K562 (cell line): ENCODE measurements at regions not wholly inside any gene's neighbourhood (a gene's known extent, or its start where the extent isn't known, plus 50 kb on each side); places are given as distances from the start of the nearest gene placed in this dataset.

ENCODE experiments used
- ATAC-seq: fragments of 200-7000 bp; cut with Tn5 transposase; 3 replicates; pipeline ENCODE4 v1.9.1; 2020; ENCODE audit warnings: moderate library complexity
- BruUV-seq: library from RNA; stranded (reverse); fragments of 400-500 nt; replicated peaks from 2 replicates; lab custom pipeline; 2021; lab: Mats Ljungman, UMichigan
- CTCF ChIA-PET: fragments of 300-600 bp; formaldehyde crosslinking; extraction: SDS; loops from one replicate; lab custom pipeline; 2021; ENCODE audit warnings: low intra/inter-chr PET ratio; lab: Yijun Ruan, JAX
- POLR2A ChIA-PET: fragments of 300-600, 350-650 bp; sonication (Branson Sonifier 250); formaldehyde crosslinking; extraction: SDS; loops from one replicate; lab custom pipeline; 2021; ENCODE audit warnings: antibody characterized with exemption, inconsistent platforms; lab: Yijun Ruan, JAX
- DNase-seq, 4 experiments: peaks; one replicate each; pipeline versions ENCODE4 v3.0.0 to v3.0.0-alpha.2; 2011 to 2018; ENCODE audit warnings: low spot score in 3 of 4, mixed read lengths in 3 of 4; ENCODE audit errors: extremely low read depth in 1 of 4
- FAIRE-seq: peaks from 2 replicates; lab custom pipeline; 2011; peaks lifted over from hg19 to GRCh38; lab: Jason Lieb, UNC
- H2AFZ ChIP-seq: 2 replicates; pipeline ENCODE4 v1.6.0; 2011; ENCODE audit warnings: low read depth, low read length, control low read depth, inconsistent platforms
- H3K27ac ChIP-seq: fragments of 200-600 bp; 3 replicates; pipeline ENCODE4 v1.8.0; 2011; ENCODE audit warnings: low read depth, mild to moderate bottlenecking, control low read depth, inconsistent platforms, low read length, moderate library complexity, mixed read lengths; ENCODE audit errors: extremely low read depth
- H3K27me3 ChIP-seq, 2 experiments: fragments of 300-600 bp in 1 of 2; 2 replicates in 1 of 2; 3 replicates in 1 of 2; pipeline versions ENCODE4 v1.6.0 to v1.8.0; 2011; ENCODE audit warnings: inconsistent platforms in 2 of 2, low read length in 2 of 2, mild to moderate bottlenecking in 1 of 2, mixed read lengths in 1 of 2, moderate library complexity in 1 of 2; ENCODE audit not compliant: control insufficient read depth in 2 of 2, insufficient read depth in 2 of 2
- H3K36me3 ChIP-seq: fragments of 300-600 bp; 3 replicates; pipeline ENCODE4 v1.8.0; 2011; ENCODE audit warnings: mild to moderate bottlenecking, low read length, inconsistent platforms; ENCODE audit not compliant: control insufficient read depth, insufficient read depth
- H3K4me1 ChIP-seq, 2 experiments: fragments of 200-600 bp in 1 of 2; replicated peaks in 1 of 2; 2 replicates in 1 of 2; 3 replicates in 1 of 2; pipeline versions ENCODE4 v1.5.1 to v1.8.0; 2011; ENCODE audit warnings: inconsistent platforms in 2 of 2, low read length in 2 of 2, mild to moderate bottlenecking in 1 of 2, mixed read lengths in 1 of 2, moderate library complexity in 1 of 2; ENCODE audit not compliant: control insufficient read depth in 2 of 2, insufficient read depth in 2 of 2
- H3K4me2 ChIP-seq: 2 replicates; pipeline ENCODE4 v1.6.1; 2011; ENCODE audit warnings: low read length, control low read depth, inconsistent platforms, mixed read lengths; ENCODE audit not compliant: insufficient read depth
- H3K4me3 ChIP-seq: fragments of 200-600 bp; sonication (generic), shearing (Covaris generic); 2 replicates; pipeline ENCODE4 v1.5.1; 2016; ENCODE audit warnings: control low read depth, inconsistent platforms
- H3K79me2 ChIP-seq: fragments of 200-600 bp; 3 replicates; pipeline ENCODE4 v1.8.0; 2011; ENCODE audit warnings: low read length, inconsistent platforms; ENCODE audit not compliant: control insufficient read depth, insufficient read depth
- H3K9ac ChIP-seq, 2 experiments: 2 replicates each; pipeline versions ENCODE4 v1.6.0 to v1.6.1; 2011; ENCODE audit warnings: low read depth in 2 of 2, low read length in 2 of 2, control low read depth in 1 of 2, inconsistent platforms in 1 of 2, mild to moderate bottlenecking in 1 of 2, mixed read lengths in 1 of 2; ENCODE audit not compliant: insufficient read depth in 1 of 2
- H3K9me1 ChIP-seq: one replicate; pipeline ENCODE4 v1.6.0; 2011; ENCODE audit warnings: inconsistent platforms, mild to moderate bottlenecking, low read length, moderate library complexity; ENCODE audit not compliant: control insufficient read depth, insufficient read depth
- H3K9me3 ChIP-seq: replicated peaks from 2 replicates; pipeline ENCODE4 v1.5.1; 2011; ENCODE audit warnings: low read depth, low read length, inconsistent platforms; ENCODE audit not compliant: control insufficient read depth, insufficient read depth
- H4K20me1 ChIP-seq: replicated peaks from 2 replicates; pipeline ENCODE4 v1.6.1; 2011; ENCODE audit warnings: low read length, inconsistent platforms, mixed read lengths; ENCODE audit not compliant: control insufficient read depth, insufficient read depth
- COPS2 ChIP-seq: fragments of 450-650 bp; conservative IDR thresholded peaks from 2 replicates; pipeline ENCODE4 v1.6.1; 2016; ENCODE audit warnings: mild to moderate bottlenecking, moderate library complexity
- CREB3L1 ChIP-seq: fragments of 450-650 bp; IDR thresholded peaks from 2 replicates; pipeline ENCODE4 v1.6.1; 2014; ENCODE audit warnings: low read depth, mild to moderate bottlenecking, moderate library complexity, borderline replicate concordance
- E2F4 ChIP-seq: sonication (generic); formaldehyde crosslinking; IDR thresholded peaks from 2 replicates; pipeline ENCODE4 v1.8.0; 2022; ENCODE audit warnings: mild to moderate bottlenecking, low read depth, missing genetic modification reagents
- EHMT2 ChIP-seq: fragments of 450-650 bp; IDR thresholded peaks from 2 replicates; pipeline ENCODE4 v1.6.1; 2018; ENCODE audit warnings: antibody characterized with exemption
- FIP1L1 ChIP-seq: fragments of 200-400 bp; formaldehyde crosslinking; IDR thresholded peaks from 2 replicates; pipeline ENCODE4 v1.6.1; 2018; ENCODE audit warnings: mild to moderate bottlenecking, low read depth, low read length; ENCODE audit not compliant: poor library complexity, severe bottlenecking
- FOXP1 ChIP-seq: sonication (generic); formaldehyde crosslinking; IDR thresholded peaks from 2 replicates; pipeline ENCODE4 v1.8.0; 2022; ENCODE audit warnings: mild to moderate bottlenecking, missing genetic modification reagents
- GATAD2A ChIP-seq: fragments of 450-650 bp; IDR thresholded peaks from 2 replicates; pipeline ENCODE4 v1.6.1; 2017
- GTF3C2 ChIP-seq: IDR thresholded peaks from 3 replicates; pipeline ENCODE4 v1.6.1; 2011; ENCODE audit warnings: borderline replicate concordance, mild to moderate bottlenecking, moderate library complexity; ENCODE audit not compliant: insufficient read length; ENCODE audit errors: extremely low read depth
- HMG20A ChIP-seq: fragments of 450-650 bp; formaldehyde crosslinking; conservative IDR thresholded peaks from 2 replicates; pipeline ENCODE4 v1.4.0; 2020; ENCODE audit warnings: mild to moderate bottlenecking, mixed read lengths
- MAZ ChIP-seq, 2 experiments: fragments of 450-650 bp in 1 of 2; sonication (generic) in 1 of 2; formaldehyde crosslinking; IDR thresholded peaks in 1 of 2; conservative IDR thresholded peaks in 1 of 2; 2 replicates each; pipeline versions ENCODE4 v1.4.0 to v1.5.0; 2020; ENCODE audit warnings: mild to moderate bottlenecking in 1 of 2, missing genetic modification reagents in 1 of 2
- MYC ChIP-seq, 2 experiments: fragments of 250-450 bp in 1 of 2; sonication (Bioruptor Pico) in 1 of 2; IDR thresholded peaks; 2 replicates each; pipeline versions ENCODE4 v1.5.1 to v1.6.1; 2012 to 2021; ENCODE audit warnings: low read depth in 2 of 2, borderline replicate concordance in 1 of 2, improper control_type of control experiment in 1 of 2, low read length in 1 of 2, mild to moderate bottlenecking in 1 of 2, moderate library complexity in 1 of 2
- NEUROD1 ChIP-seq: fragments of 150-350 bp; IDR thresholded peaks from 2 replicates; pipeline ENCODE4 v1.6.1; 2014; ENCODE audit warnings: borderline replicate concordance, low read length, low read depth; ENCODE audit not compliant: partially characterized antibody
- SNRNP70 ChIP-seq: fragments of 200-400 bp; formaldehyde crosslinking; optimal IDR thresholded peaks from 2 replicates; pipeline ENCODE3; 2017; ENCODE audit warnings: low read depth, low read length
- SRSF9 ChIP-seq: fragments of 200-400 bp; formaldehyde crosslinking; IDR thresholded peaks from 2 replicates; pipeline ENCODE4 v1.6.1; 2017; ENCODE audit warnings: low read depth, low read length, borderline replicate concordance
- ZNF134 ChIP-seq: fragments of 250-450 bp; sonication (Bioruptor Pico); conservative IDR thresholded peaks from 2 replicates; pipeline ENCODE4 v1.4.0; 2020
- ZNF644 ChIP-seq: fragments of 200-800 bp; sonication (Bioruptor generic); IDR thresholded peaks from 2 replicates; pipeline ENCODE4 v1.6.1; 2016; ENCODE audit warnings: low read depth, missing genetic modification characterization, missing compliant biosample characterization
- in situ Hi-C: fragments of 300-500 bp; cut with MboI; formaldehyde crosslinking; loops from 4 replicates; pipeline ENCODE4 v1.15.0; 2018; ENCODE audit warnings: inconsistent platforms, mixed read lengths
- intact Hi-C: fragments of 100-400 bp; cut with micrococcal nuclease; formaldehyde crosslinking; loops from 2 replicates; pipeline ENCODE4 v1.14.2; 2022

GRCh38 chr9:7266911-7267595 lies 509.3 kb downstream of the KDM4C start (continued):
- TF ChIP-seq E2F4 (CRISPR knock-in tag) (no peak), CREB3L1 (no peak), MYC (IDR thresholded peaks at IDR 0.05; ENCODE audit: low read depth, low read length) (no peak), MYC (CRISPR knock-in tag; IDR thresholded peaks at IDR 0.05; ENCODE audit: borderline replicate concordance, low read depth) (no peak), FOXP1 (no peak)

GRCh38 chr9:7265181-7265580 lies 507.4 kb downstream of the KDM4C start:
- H3K36me3 ChIP-seq, result no peaks in the 10 kb centered on the region
- no peaks in the 10 kb centered on the region for H3K27me3 ChIP-seq
- no peak overlapping the region for H2AFZ ChIP-seq
- in situ Hi-C loops, result no loop called here
- no peaks in the 10 kb centered on the region for H3K9me3 ChIP-seq
- H3K27ac ChIP-seq, result no peak overlapping the region
- CTCF ChIA-PET, result no interaction called here
- TF ChIP-seq ZNF644 (tag) (no peak), NEUROD1 (no peak), GATAD2A (no peak), SRSF9 (no peak), GTF3C2 (no peak), HMG20A (CRISPR knock-in tag) (no peak), ZNF134 (CRISPR knock-in tag) (no peak), MAZ (CRISPR knock-in tag; conservative IDR thresholded peaks at IDR 0.05 in 1 of 2, IDR thresholded peaks at IDR 0.05 in 1 of 2) (no peak), FIP1L1 (no peak), EHMT2 (no peak), COPS2 (no peak), SNRNP70 (no peak)
- no peaks in the 10 kb centered on the region for H3K4me1 ChIP-seq
- FAIRE-seq (no peak), ATAC-seq (no peak), DNase-seq (no peak)
- H4K20me1 ChIP-seq, result no peaks in the 10 kb centered on the region
- H3K9ac ChIP-seq, result no peak overlapping the region
- no peak overlapping the region for H3K4me2 ChIP-seq
- H3K79me2 ChIP-seq, result no peaks in the 10 kb centered on the region
- POLR2A ChIA-PET, result no interaction called here
- intact Hi-C loops, result loop anchor here (10.0 kb wide), 1 partner anchor 360 kb away; no protein-coding TSS in a partner anchor
- no peak overlapping the region for H3K4me3 ChIP-seq
- BruUV-seq, result no TSS peak
- no peaks in the 10 kb centered on the region for H3K9me1 ChIP-seq
